ENCODE measurements at regions not wholly inside any gene's neighbourhood (a gene's known extent, or its start where the extent isn't known, plus 50 kb on each side); places are given as distances from the start of the nearest gene placed in this dataset.

DNA sequence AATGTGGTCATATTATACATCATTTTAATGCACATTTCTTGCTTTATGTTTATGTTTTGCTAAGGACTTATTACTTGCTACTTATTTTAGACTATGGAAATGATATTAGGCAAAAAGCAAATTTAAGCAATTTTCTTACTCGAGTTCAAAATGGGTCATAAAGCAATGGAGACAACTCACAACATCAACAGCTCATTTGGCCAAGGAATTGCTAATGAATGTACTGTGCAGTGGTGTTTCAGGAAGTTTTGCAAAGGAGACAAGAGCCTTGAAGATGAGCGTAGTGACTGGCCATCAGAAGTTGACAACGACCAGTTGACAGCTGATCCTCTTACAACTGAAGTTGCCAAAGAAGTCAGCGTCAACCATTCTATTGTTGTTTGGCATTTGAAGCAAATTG lies 831.8 kb upstream of the SEL1L start:
- BruUV-seq (replicated peaks), result no TSS peak
- H3K4me1 ChIP-seq (ENCODE audit: control insufficient read depth, insufficient read depth, low read length), result no peaks in the 10 kb centered on the region
- no peaks in the 10 kb centered on the region for H3K27me3 ChIP-seq (ENCODE audit: control insufficient read depth, insufficient read depth, low read length)
- in situ Hi-C loops (cut with HindIII; ENCODE audit: low pct_unique_long_range_greater_than_20kb, low sequenced_read_pairs), result no loop called here
- no peaks in the 10 kb centered on the region for H3K36me3 ChIP-seq (ENCODE audit: control insufficient read depth, insufficient read depth, low read length)
- intact Hi-C loops (cut with micrococcal nuclease; ENCODE audit: unreplicated experiment), result no loop called here
- no peak overlapping the region for H3K4me3 ChIP-seq (ENCODE audit: low read depth in 2 of 2, low read length in 2 of 2)
- ChIA-PET CTCF (no interaction called here), POLR2A (interaction anchor here (0.6 kb wide), 1 partner anchor 355 kb away, joined by 3 read pairs; no protein-coding TSS in a partner anchor)
- no peak overlapping the region for H3K27ac ChIP-seq (ENCODE audit: low read length)
- no peak for DNase-seq (ENCODE audit: low read depth, low spot score)
- ATAC-seq, result no peak
- TF ChIP-seq POLR2AphosphoS5 (IDR thresholded peaks at IDR 0.05; ENCODE audit: low read depth, low read length), result no peak
- TF ChIP-seq, protein P1, sequence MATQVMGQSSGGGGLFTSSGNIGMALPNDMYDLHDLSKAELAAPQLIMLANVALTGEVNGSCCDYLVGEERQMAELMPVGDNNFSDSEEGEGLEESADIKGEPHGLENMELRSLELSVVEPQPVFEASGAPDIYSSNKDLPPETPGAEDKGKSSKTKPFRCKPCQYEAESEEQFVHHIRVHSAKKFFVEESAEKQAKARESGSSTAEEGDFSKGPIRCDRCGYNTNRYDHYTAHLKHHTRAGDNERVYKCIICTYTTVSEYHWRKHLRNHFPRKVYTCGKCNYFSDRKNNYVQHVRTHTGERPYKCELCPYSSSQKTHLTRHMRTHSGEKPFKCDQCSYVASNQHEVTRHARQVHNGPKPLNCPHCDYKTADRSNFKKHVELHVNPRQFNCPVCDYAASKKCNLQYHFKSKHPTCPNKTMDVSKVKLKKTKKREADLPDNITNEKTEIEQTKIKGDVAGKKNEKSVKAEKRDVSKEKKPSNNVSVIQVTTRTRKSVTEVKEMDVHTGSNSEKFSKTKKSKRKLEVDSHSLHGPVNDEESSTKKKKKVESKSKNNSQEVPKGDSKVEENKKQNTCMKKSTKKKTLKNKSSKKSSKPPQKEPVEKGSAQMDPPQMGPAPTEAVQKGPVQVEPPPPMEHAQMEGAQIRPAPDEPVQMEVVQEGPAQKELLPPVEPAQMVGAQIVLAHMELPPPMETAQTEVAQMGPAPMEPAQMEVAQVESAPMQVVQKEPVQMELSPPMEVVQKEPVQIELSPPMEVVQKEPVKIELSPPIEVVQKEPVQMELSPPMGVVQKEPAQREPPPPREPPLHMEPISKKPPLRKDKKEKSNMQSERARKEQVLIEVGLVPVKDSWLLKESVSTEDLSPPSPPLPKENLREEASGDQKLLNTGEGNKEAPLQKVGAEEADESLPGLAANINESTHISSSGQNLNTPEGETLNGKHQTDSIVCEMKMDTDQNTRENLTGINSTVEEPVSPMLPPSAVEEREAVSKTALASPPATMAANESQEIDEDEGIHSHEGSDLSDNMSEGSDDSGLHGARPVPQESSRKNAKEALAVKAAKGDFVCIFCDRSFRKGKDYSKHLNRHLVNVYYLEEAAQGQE (IDR thresholded peaks at IDR 0.05; ENCODE audit: insufficient read depth in 1 of 2, low read depth in 2 of 2, low read length in 1 of 2), result no peak
- no peak for TF ChIP-seq SIN3A (IDR thresholded peaks at IDR 0.05; ENCODE audit: borderline replicate concordance, insufficient read depth, low read depth, low read length)
- TF ChIP-seq, protein P2, sequence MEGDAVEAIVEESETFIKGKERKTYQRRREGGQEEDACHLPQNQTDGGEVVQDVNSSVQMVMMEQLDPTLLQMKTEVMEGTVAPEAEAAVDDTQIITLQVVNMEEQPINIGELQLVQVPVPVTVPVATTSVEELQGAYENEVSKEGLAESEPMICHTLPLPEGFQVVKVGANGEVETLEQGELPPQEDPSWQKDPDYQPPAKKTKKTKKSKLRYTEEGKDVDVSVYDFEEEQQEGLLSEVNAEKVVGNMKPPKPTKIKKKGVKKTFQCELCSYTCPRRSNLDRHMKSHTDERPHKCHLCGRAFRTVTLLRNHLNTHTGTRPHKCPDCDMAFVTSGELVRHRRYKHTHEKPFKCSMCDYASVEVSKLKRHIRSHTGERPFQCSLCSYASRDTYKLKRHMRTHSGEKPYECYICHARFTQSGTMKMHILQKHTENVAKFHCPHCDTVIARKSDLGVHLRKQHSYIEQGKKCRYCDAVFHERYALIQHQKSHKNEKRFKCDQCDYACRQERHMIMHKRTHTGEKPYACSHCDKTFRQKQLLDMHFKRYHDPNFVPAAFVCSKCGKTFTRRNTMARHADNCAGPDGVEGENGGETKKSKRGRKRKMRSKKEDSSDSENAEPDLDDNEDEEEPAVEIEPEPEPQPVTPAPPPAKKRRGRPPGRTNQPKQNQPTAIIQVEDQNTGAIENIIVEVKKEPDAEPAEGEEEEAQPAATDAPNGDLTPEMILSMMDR (IDR thresholded peaks at IDR 0.05), result no peak
- H3K9me3 ChIP-seq (ENCODE audit: control insufficient read depth, insufficient read depth, low read depth, low read length), result no peaks in the 10 kb centered on the region

DNA sequence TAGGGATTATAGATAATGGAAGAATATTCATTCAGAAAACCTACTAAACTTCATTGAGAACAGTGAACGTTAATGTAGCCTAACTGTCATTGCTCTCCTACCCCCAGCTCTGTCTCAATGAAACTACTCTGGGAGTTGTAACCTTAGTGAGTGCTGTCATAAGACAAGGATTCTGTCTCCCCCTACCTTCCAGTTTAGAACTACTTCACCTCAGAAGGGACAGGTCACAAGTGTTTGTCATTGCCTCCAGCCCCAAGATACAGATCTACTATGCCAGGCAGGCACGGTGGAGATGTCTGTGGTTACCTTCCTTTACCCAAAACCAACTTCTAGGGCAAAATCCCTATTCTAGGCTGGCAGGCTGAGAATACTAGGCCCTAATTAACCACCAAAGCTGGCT lies 833.1 kb upstream of the SEL1L start:
- in situ Hi-C loops (cut with HindIII; ENCODE audit: low pct_unique_long_range_greater_than_20kb, low sequenced_read_pairs), result no loop called here

More for the DNA sequence above, 833.1 kb upstream of the SEL1L start:
- TF ChIP-seq POLR2AphosphoS5 (IDR thresholded peaks at IDR 0.05; ENCODE audit: low read depth, low read length) (no peak), SIN3A (IDR thresholded peaks at IDR 0.05; ENCODE audit: borderline replicate concordance, insufficient read depth, low read depth, low read length) (no peak), TCF7L2 (IDR thresholded peaks at IDR 0.05; ENCODE audit: low read depth, low read length) (no peak)
- TF ChIP-seq, protein P2 (IDR thresholded peaks at IDR 0.05), result no peak
- TF ChIP-seq, protein P1 (IDR thresholded peaks at IDR 0.05; ENCODE audit: insufficient read depth in 1 of 2, low read depth in 2 of 2, low read length in 1 of 2), result no peak
- Histone ChIP-seq H3K4me1 (ENCODE audit: control insufficient read depth, insufficient read depth, low read length) (no peaks in the 10 kb centered on the region), H3K36me3 (ENCODE audit: control insufficient read depth, insufficient read depth, low read length) (no peaks in the 10 kb centered on the region), H3K4me3 (ENCODE audit: low read depth in 2 of 2, low read length in 2 of 2) (no peak overlapping the region), H3K27me3 (ENCODE audit: control insufficient read depth, insufficient read depth, low read length) (no peaks in the 10 kb centered on the region), H3K9me3 (ENCODE audit: control insufficient read depth, insufficient read depth, low read depth, low read length) (no peaks in the 10 kb centered on the region), H3K27ac (ENCODE audit: low read length) (no peak overlapping the region)
- ATAC-seq (no peak), DNase-seq (ENCODE audit: low read depth, low spot score) (no peak)
- POLR2A ChIA-PET, result no interaction called here
- intact Hi-C loops (cut with micrococcal nuclease; ENCODE audit: unreplicated experiment), result no loop called here
- no TSS peak for BruUV-seq (replicated peaks)
- CTCF ChIA-PET, result no interaction called here
